Spleen (tissue), 7 donors: ENCODE measurements at regions not wholly inside any gene's neighbourhood (a gene's known extent, or its start where the extent isn't known, plus 50 kb on each side); places are given as distances from the start of the nearest gene placed in this dataset.

Source experiments
- POLR2A ChIP-seq, 3 donors: fragments of 450-650 bp; IDR thresholded peaks; one replicate each; pipeline ENCODE4 v1.5.1; 2017; ENCODE audit warnings: antibody characterized with exemption in 3 of 3, mild to moderate bottlenecking in 1 of 3
- POLR2AphosphoS5 ChIP-seq, 3 donors: sonication (generic); formaldehyde crosslinking; IDR thresholded peaks; one replicate each; pipeline ENCODE4 v1.5.1; 2017; ENCODE audit warnings: antibody characterized with exemption in 3 of 3
- TF ChIP-seq, protein P1 (sequence below), 11 experiments: fragments of 200-600 bp in 7 of 11; fragments of 450-650 bp in 4 of 11; sonication (generic) in 4 of 11; IDR thresholded peaks in 8 of 11; conservative IDR thresholded peaks in 3 of 11; 1 replicate in 7 of 11; 2 replicates in 4 of 11; pipeline versions ENCODE4 v1.4.0 to v1.8.0; 2016 to 2021; ENCODE audit warnings: antibody characterized with exemption in 11 of 11, inconsistent platforms in 4 of 11, mild to moderate bottlenecking in 1 of 11
- donor health status: DM: no; HTN: no; CAD: no; lungs with moderate emphysema.
- donor health status: DM: no; HTN: no; CAD: no.
- donor health status: DM: no; HTN: no; CAD: no.

DNA sequence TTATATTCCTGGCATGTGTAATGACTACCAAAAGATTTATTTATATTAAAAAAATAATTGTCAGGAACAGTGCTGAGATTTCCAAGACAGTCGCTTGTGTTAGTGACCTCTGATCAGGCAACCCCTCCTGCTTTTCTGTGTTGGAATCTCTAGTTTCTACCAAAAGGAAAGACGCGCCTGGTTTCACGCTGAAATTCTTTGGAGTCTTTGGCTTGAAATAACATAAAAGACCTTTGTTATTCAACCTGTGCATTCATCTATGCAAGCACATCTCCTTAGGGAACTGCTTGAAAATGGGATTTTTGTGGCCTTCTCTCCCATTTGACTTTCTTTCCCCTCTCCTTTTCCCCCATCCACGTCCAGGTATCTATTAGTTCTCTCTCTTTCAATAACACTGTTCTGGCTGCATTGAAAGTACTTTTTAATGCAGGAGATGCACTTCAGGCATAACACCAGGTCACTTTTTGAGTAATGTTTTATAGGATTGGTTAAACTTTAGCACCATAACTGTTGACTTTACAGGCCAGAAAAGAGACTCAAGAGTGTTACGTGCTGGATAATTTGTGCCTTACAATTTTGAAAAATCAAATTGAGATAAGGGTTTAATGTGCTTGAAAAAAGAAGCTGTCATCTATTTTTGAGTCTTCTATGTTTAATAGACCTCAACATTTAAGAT, 172.7 kb downstream of the GPAT3 start:
- TF ChIP-seq, protein P1, sequence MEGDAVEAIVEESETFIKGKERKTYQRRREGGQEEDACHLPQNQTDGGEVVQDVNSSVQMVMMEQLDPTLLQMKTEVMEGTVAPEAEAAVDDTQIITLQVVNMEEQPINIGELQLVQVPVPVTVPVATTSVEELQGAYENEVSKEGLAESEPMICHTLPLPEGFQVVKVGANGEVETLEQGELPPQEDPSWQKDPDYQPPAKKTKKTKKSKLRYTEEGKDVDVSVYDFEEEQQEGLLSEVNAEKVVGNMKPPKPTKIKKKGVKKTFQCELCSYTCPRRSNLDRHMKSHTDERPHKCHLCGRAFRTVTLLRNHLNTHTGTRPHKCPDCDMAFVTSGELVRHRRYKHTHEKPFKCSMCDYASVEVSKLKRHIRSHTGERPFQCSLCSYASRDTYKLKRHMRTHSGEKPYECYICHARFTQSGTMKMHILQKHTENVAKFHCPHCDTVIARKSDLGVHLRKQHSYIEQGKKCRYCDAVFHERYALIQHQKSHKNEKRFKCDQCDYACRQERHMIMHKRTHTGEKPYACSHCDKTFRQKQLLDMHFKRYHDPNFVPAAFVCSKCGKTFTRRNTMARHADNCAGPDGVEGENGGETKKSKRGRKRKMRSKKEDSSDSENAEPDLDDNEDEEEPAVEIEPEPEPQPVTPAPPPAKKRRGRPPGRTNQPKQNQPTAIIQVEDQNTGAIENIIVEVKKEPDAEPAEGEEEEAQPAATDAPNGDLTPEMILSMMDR (IDR thresholded peaks at IDR 0.05 in 8 of 11, conservative IDR thresholded peaks at IDR 0.05 in 3 of 11), result no peak
- no peak for TF ChIP-seq POLR2A (IDR thresholded peaks at IDR 0.05)
- no peak for TF ChIP-seq POLR2AphosphoS5 (IDR thresholded peaks at IDR 0.05)
